ENCODE measurements at regions not wholly inside any gene's neighbourhood (a gene's known extent, or its start where the extent isn't known, plus 50 kb on each side); places are given as distances from the start of the nearest gene placed in this dataset.
"Not testable (repeated sequence)": the region's sequence is repeated elsewhere in the genome, so short reads cannot be mapped to it uniquely, and the experiment has no call there.

- H3K4me3 ChIP-seq (ENCODE audit: low read depth, low read length), result no peak overlapping the region
- TF ChIP-seq MYC (IDR thresholded peaks at IDR 0.05; ENCODE audit: low read depth, low read length) (no peak), MAX (IDR thresholded peaks at IDR 0.05; ENCODE audit: low read depth, low read length) (no peak), POLR2A (IDR thresholded peaks at IDR 0.05; ENCODE audit: extremely low read depth, insufficient read length) (no peak)
- no peak for DNase-seq (ENCODE audit: low read depth)
Observed at GRCh38 chr3:84692261-84692660, 266.5 kb upstream of the CADM2 start.

- DNase-seq (ENCODE audit: low read depth), result peak; percentile 1
- H3K4me3 ChIP-seq (ENCODE audit: low read depth, low read length), result not testable (repeated sequence)
Observed at GRCh38 chr3:84710288-84710687, 248.5 kb upstream of the CADM2 start.

GRCh38 chr3:84717894-84718293 is 240.9 kb upstream of the CADM2 start:
- no peak for TF ChIP-seq MYC (IDR thresholded peaks at IDR 0.05; ENCODE audit: low read depth, low read length)
- TF ChIP-seq POLR2A (IDR thresholded peaks at IDR 0.05; ENCODE audit: extremely low read depth, insufficient read length), result no peak
- no peak for TF ChIP-seq CTCF (IDR thresholded peaks at IDR 0.05; ENCODE audit: low read depth, low read length)
- no peak for TF ChIP-seq MAX (IDR thresholded peaks at IDR 0.05; ENCODE audit: low read depth, low read length)

GRCh38 chr3:84724877-84725276 is 233.9 kb upstream of the CADM2 start:
- DNase-seq (ENCODE audit: low read depth), result peak; percentile 54
- TF ChIP-seq POLR2A (IDR thresholded peaks at IDR 0.05; ENCODE audit: extremely low read depth, insufficient read length) (no peak), MAX (IDR thresholded peaks at IDR 0.05; ENCODE audit: low read depth, low read length) (no peak), CTCF (IDR thresholded peaks at IDR 0.05; ENCODE audit: low read depth, low read length) (no peak), MYC (IDR thresholded peaks at IDR 0.05; ENCODE audit: low read depth, low read length) (no peak)
- no peak overlapping the region for H3K4me3 ChIP-seq (ENCODE audit: low read depth, low read length)

More at GRCh38 chr3:84717894-84718293, 240.9 kb upstream of the CADM2 start:
- H3K4me3 ChIP-seq (ENCODE audit: low read depth, low read length), result no peak overlapping the region
- no peak for DNase-seq (ENCODE audit: low read depth)

GRCh38 chr3:84727616-84728015 is 231.2 kb upstream of the CADM2 start:
- TF ChIP-seq MAX (IDR thresholded peaks at IDR 0.05; ENCODE audit: low read depth, low read length), result no peak
- no peak for TF ChIP-seq MYC (IDR thresholded peaks at IDR 0.05; ENCODE audit: low read depth, low read length)
- TF ChIP-seq POLR2A (IDR thresholded peaks at IDR 0.05; ENCODE audit: extremely low read depth, insufficient read length), result no peak
- TF ChIP-seq CTCF (IDR thresholded peaks at IDR 0.05; ENCODE audit: low read depth, low read length), result no peak
- DNase-seq (ENCODE audit: low read depth), result no peak
- H3K4me3 ChIP-seq (ENCODE audit: low read depth, low read length), result no peak overlapping the region

GRCh38 chr3:84734731-84735130 is 224.1 kb upstream of the CADM2 start:
- DNase-seq (ENCODE audit: low read depth); H3K4me3 ChIP-seq (ENCODE audit: low read depth, low read length): not testable (repeated sequence)

- DNase-seq (ENCODE audit: low read depth), result no peak
- TF ChIP-seq CTCF (IDR thresholded peaks at IDR 0.05; ENCODE audit: low read depth, low read length) (no peak), MYC (IDR thresholded peaks at IDR 0.05; ENCODE audit: low read depth, low read length) (no peak), MAX (IDR thresholded peaks at IDR 0.05; ENCODE audit: low read depth, low read length) (no peak), POLR2A (IDR thresholded peaks at IDR 0.05; ENCODE audit: extremely low read depth, insufficient read length) (no peak)
- H3K4me3 ChIP-seq (ENCODE audit: low read depth, low read length), result no peak overlapping the region
Observed at GRCh38 chr3:84738086-84738485, 220.7 kb upstream of the CADM2 start.

Data from NB4 (cell line).